ENCODE measurements at regions not wholly inside any gene's neighbourhood (a gene's known extent, or its start where the extent isn't known, plus 50 kb on each side); places are given as distances from the start of the nearest gene placed in this dataset.

- TF ChIP-seq ZFX (IDR thresholded peaks at IDR 0.05; ENCODE audit: borderline replicate concordance) = no peak
- TF ChIP-seq CTCF (IDR thresholded peaks at IDR 0.05) = no peak
- H3K27ac ChIP-seq = no peak overlapping the region
Observed at GRCh38 chr1:209491496-209491895, 92.0 kb upstream of the CAMK1G start.

- TF ChIP-seq ZFX (IDR thresholded peaks at IDR 0.05; ENCODE audit: borderline replicate concordance) = no peak
- no peak for TF ChIP-seq CTCF (IDR thresholded peaks at IDR 0.05)
- H3K27ac ChIP-seq = no peak overlapping the region
Observed at GRCh38 chr1:209491897-209492296, 91.6 kb upstream of the CAMK1G start.

GRCh38 chr1:209493559-209493958 is 90.0 kb upstream of the CAMK1G start:
- TF ChIP-seq ZFX (IDR thresholded peaks at IDR 0.05; ENCODE audit: borderline replicate concordance) = no peak
- no peak for TF ChIP-seq CTCF (IDR thresholded peaks at IDR 0.05)
- no peak overlapping the region for H3K27ac ChIP-seq

- no peak overlapping the region for H3K27ac ChIP-seq
- TF ChIP-seq CTCF (IDR thresholded peaks at IDR 0.05) (no peak), ZFX (IDR thresholded peaks at IDR 0.05; ENCODE audit: borderline replicate concordance) (no peak)
Observed at GRCh38 chr1:209497729-209498128, 85.8 kb upstream of the CAMK1G start.

- H3K27ac ChIP-seq = no peak overlapping the region
- TF ChIP-seq CTCF (IDR thresholded peaks at IDR 0.05) (no peak), ZFX (IDR thresholded peaks at IDR 0.05; ENCODE audit: borderline replicate concordance) (no peak)
Observed at GRCh38 chr1:209500993-209501392, 82.5 kb upstream of the CAMK1G start.

GRCh38 chr1:209503196-209503595 is 80.3 kb upstream of the CAMK1G start:
- no peak for TF ChIP-seq ZFX (IDR thresholded peaks at IDR 0.05; ENCODE audit: borderline replicate concordance)
- no peak for TF ChIP-seq CTCF (IDR thresholded peaks at IDR 0.05)
- H3K27ac ChIP-seq = no peak overlapping the region

- TF ChIP-seq ZFX (IDR thresholded peaks at IDR 0.05; ENCODE audit: borderline replicate concordance) = no peak
- TF ChIP-seq CTCF (IDR thresholded peaks at IDR 0.05) = no peak
- H3K27ac ChIP-seq = no peak overlapping the region
Observed at GRCh38 chr1:209504571-209504970, 78.9 kb upstream of the CAMK1G start.
